Panc1 (cell line): ENCODE measurements at regions not wholly inside any gene's neighbourhood (a gene's known extent, or its start where the extent isn't known, plus 50 kb on each side); places are given as distances from the start of the nearest gene placed in this dataset.

ENCODE experiments used
- ATAC-seq: fragments of 200-7000 bp; cut with Tn5 transposase; 2 replicates; pipeline ENCODE4 v1.9.1; 2020; ENCODE audit warnings: mild to moderate bottlenecking, moderate library complexity
- BruUV-seq: library from RNA; stranded (reverse); fragments of 400-500 nt; replicated peaks from 2 replicates; lab custom pipeline; 2021; lab: Mats Ljungman, UMichigan
- CTCF ChIA-PET: fragments of 300-600 bp; sonication (Branson Sonifier 250); formaldehyde crosslinking; loops from one replicate; lab custom pipeline; 2022; ENCODE audit warnings: antibody characterized with exemption; lab: Charles Lee
- POLR2A ChIA-PET: fragments of 300-600 bp; sonication (Branson Sonifier 250); formaldehyde crosslinking; loops from one replicate; lab custom pipeline; 2022; ENCODE audit warnings: antibody characterized with exemption; lab: Charles Lee
- DNase-seq: peaks from one replicate; pipeline ENCODE4 v3.0.0-alpha.2; 2010; ENCODE audit warnings: low read depth, low spot score
- H3K27ac ChIP-seq: 2 replicates; pipeline ENCODE4 v1.5.1; 2011; ENCODE audit warnings: mild to moderate bottlenecking, low read length, inconsistent platforms
- H3K27me3 ChIP-seq: fragments of 200-500 bp; sonication (Bioruptor generic); 2 replicates; pipeline ENCODE4 v1.6.0; 2014; ENCODE audit warnings: low read length, inconsistent platforms; ENCODE audit not compliant: control insufficient read depth, insufficient read depth
- H3K36me3 ChIP-seq: fragments of 200-500 bp; sonication (Bioruptor generic); 2 replicates; pipeline ENCODE4 v1.5.1; 2014; ENCODE audit warnings: inconsistent platforms, mild to moderate bottlenecking, low read length, moderate library complexity; ENCODE audit not compliant: control insufficient read depth, insufficient read depth
- H3K4me1 ChIP-seq: 2 replicates; pipeline ENCODE4 v1.5.1; 2011; ENCODE audit warnings: inconsistent platforms, mild to moderate bottlenecking, low read length, moderate library complexity; ENCODE audit not compliant: control insufficient read depth, insufficient read depth
- H3K4me3 ChIP-seq, 2 experiments: 2 replicates each; pipeline ENCODE4 v1.5.1; 2011 to 2012; ENCODE audit warnings: low read depth in 2 of 2, low read length in 2 of 2, mild to moderate bottlenecking in 2 of 2, inconsistent platforms in 1 of 2, moderate library complexity in 1 of 2
- H3K9me3 ChIP-seq: fragments of 200-500 bp; sonication (Bioruptor generic); 2 replicates; pipeline ENCODE4 v1.5.1; 2014; ENCODE audit warnings: low read depth, mild to moderate bottlenecking, inconsistent platforms, low read length, moderate library complexity; ENCODE audit not compliant: control insufficient read depth, insufficient read depth
- CTCF ChIP-seq: fragments of 450-650 bp; IDR thresholded peaks from 2 replicates; pipeline ENCODE4 v1.5.1; 2017; ENCODE audit warnings: mild to moderate bottlenecking
- POLR2AphosphoS5 ChIP-seq: IDR thresholded peaks from 2 replicates; pipeline ENCODE4 v1.6.1; 2012; ENCODE audit warnings: mild to moderate bottlenecking, low read depth, low read length, moderate library complexity
- REST ChIP-seq, 2 experiments: IDR thresholded peaks; 2 replicates each; pipeline ENCODE4 v1.6.1; 2011 to 2012; ENCODE audit warnings: low read depth in 2 of 2, control low read depth in 1 of 2, low read length in 1 of 2, mild to moderate bottlenecking in 1 of 2, moderate library complexity in 1 of 2; ENCODE audit not compliant: insufficient read depth in 1 of 2
- SIN3A ChIP-seq: IDR thresholded peaks from 2 replicates; pipeline ENCODE4 v1.6.1; 2012; ENCODE audit warnings: low read depth, mild to moderate bottlenecking, low read length, moderate library complexity, borderline replicate concordance; ENCODE audit not compliant: insufficient read depth
- TCF7L2 ChIP-seq: IDR thresholded peaks from 2 replicates; pipeline ENCODE4 v1.6.1; 2011; ENCODE audit warnings: mild to moderate bottlenecking, low read depth, low read length, inconsistent platforms
- in situ Hi-C: cut with HindIII; loops from 2 replicates; pipeline ENCODE4 v1.10.0; 2016; ENCODE audit warnings: low sequenced_read_pairs, low pct_unique_long_range_greater_than_20kb
- intact Hi-C: fragments of 100-400 bp; cut with micrococcal nuclease; formaldehyde crosslinking; loops from one replicate; pipeline ENCODE4 v1.10.0; 2022; ENCODE audit not compliant: unreplicated experiment

- ATAC-seq (no peak), DNase-seq (no peak)
- in situ Hi-C loops: no loop called here
- TF ChIP-seq TCF7L2: no peak
- TF ChIP-seq CTCF: no peak
- TF ChIP-seq POLR2AphosphoS5: no peak
- no peak for TF ChIP-seq SIN3A
- no TSS peak for BruUV-seq
- Histone ChIP-seq H3K27me3 (no peaks in the 10 kb centered on the region), H3K4me3 (no peak overlapping the region), H3K36me3 (no peaks in the 10 kb centered on the region), H3K27ac (no peak overlapping the region), H3K9me3 (no peaks in the 10 kb centered on the region), H3K4me1 (no peaks in the 10 kb centered on the region)
- ChIA-PET POLR2A (no interaction called here), CTCF (no interaction called here)
- intact Hi-C loops: no loop called here
Measured at GRCh38 chr1:216804111-216804510, 80.9 kb upstream of the ESRRG start.

GRCh38 chr1:216794586-216794985, 71.4 kb upstream of the ESRRG start:
- H3K27ac ChIP-seq: no peak overlapping the region
- H3K4me1 ChIP-seq: no peaks in the 10 kb centered on the region
- in situ Hi-C loops: no loop called here
- H3K36me3 ChIP-seq: no peaks in the 10 kb centered on the region
- intact Hi-C loops: no loop called here
- ChIA-PET CTCF (no interaction called here), POLR2A (no interaction called here)
- H3K4me3 ChIP-seq: no peak overlapping the region
- H3K27me3 ChIP-seq: no peaks in the 10 kb centered on the region
- TF ChIP-seq POLR2AphosphoS5: no peak
- TF ChIP-seq TCF7L2: no peak
- TF ChIP-seq SIN3A: no peak
- no peak for TF ChIP-seq CTCF
- TF ChIP-seq REST (IDR thresholded peaks at IDR 0.05; ENCODE audit: insufficient read depth in 1 of 2, low read depth in 2 of 2, low read length in 1 of 2): no peak
- H3K9me3 ChIP-seq: no peaks in the 10 kb centered on the region
- DNase-seq (no peak), ATAC-seq (no peak)
- no TSS peak for BruUV-seq
